Mammary epithelial cell (primary cell): ENCODE measurements at regions not wholly inside any gene's neighbourhood (a gene's known extent, or its start where the extent isn't known, plus 50 kb on each side); places are given as distances from the start of the nearest gene placed in this dataset.

ENCODE experiments used
- EZH2 ChIP-seq: IDR thresholded peaks from 2 replicates; pipeline ENCODE4 v1.6.1; 2012; ENCODE audit warnings: low read length, inconsistent platforms, borderline replicate concordance
- TF ChIP-seq, protein P1 (sequence below), 2 donors: IDR thresholded peaks in 1 of 2; conservative IDR thresholded peaks in 1 of 2; 2 replicates each; pipeline ENCODE4 v1.5.1; 2011 to 2012; ENCODE audit warnings: inconsistent platforms in 2 of 2, low read length in 2 of 2, mild to moderate bottlenecking in 2 of 2, control low read depth in 1 of 2, low read depth in 1 of 2; ENCODE audit not compliant: insufficient read depth in 1 of 2; ENCODE audit errors: extremely low read depth in 1 of 2

DNA sequence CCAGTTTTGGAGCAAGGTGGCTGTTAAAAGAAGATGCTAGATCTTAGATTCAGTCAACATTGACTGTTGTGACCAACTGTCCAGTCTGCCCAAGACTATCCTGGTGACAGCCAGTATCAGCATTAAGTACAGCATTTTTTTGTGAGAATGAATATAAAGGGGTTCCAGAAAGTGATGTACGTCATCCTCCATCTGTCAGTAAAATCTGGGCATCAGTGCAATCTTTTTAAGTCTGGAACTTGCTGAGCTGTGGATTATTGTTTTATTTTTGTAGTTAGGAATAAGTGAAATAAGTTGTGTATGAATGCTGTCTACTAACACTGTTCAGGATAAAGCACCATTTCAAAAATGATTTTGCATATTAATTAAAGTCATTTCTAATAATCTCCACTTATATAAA lies 1020.0 kb upstream of the GHITM start:
- TF ChIP-seq, protein P1, sequence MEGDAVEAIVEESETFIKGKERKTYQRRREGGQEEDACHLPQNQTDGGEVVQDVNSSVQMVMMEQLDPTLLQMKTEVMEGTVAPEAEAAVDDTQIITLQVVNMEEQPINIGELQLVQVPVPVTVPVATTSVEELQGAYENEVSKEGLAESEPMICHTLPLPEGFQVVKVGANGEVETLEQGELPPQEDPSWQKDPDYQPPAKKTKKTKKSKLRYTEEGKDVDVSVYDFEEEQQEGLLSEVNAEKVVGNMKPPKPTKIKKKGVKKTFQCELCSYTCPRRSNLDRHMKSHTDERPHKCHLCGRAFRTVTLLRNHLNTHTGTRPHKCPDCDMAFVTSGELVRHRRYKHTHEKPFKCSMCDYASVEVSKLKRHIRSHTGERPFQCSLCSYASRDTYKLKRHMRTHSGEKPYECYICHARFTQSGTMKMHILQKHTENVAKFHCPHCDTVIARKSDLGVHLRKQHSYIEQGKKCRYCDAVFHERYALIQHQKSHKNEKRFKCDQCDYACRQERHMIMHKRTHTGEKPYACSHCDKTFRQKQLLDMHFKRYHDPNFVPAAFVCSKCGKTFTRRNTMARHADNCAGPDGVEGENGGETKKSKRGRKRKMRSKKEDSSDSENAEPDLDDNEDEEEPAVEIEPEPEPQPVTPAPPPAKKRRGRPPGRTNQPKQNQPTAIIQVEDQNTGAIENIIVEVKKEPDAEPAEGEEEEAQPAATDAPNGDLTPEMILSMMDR (conservative IDR thresholded peaks at IDR 0.05 in 1 of 2, IDR thresholded peaks at IDR 0.05 in 1 of 2; ENCODE audit: extremely low read depth in 1 of 2, insufficient read depth in 1 of 2, low read depth in 1 of 2, low read length in 2 of 2), result no peak
- TF ChIP-seq EZH2, result no peak
